ENCODE measurements at regions not wholly inside any gene's neighbourhood (a gene's known extent, or its start where the extent isn't known, plus 50 kb on each side); places are given as distances from the start of the nearest gene placed in this dataset.

GRCh38 chr21:33151941-33152731, 77.6 kb upstream of the IFNAR2 start:
- no peak overlapping the region for H3K27ac ChIP-seq
- WGBS, 3 donors, result 24 to 36% (median 26%) methylated on average over 32 of the region's 32 CpGs
- H3K27me3 ChIP-seq, result no peaks in the 10 kb centered on the region
- TF ChIP-seq EP300 (IDR thresholded peaks at IDR 0.05) (no peak), CTCF (IDR thresholded peaks at IDR 0.05) (no peak), POLR2A (IDR thresholded peaks at IDR 0.05) (no peak)
- DNase-seq, result no peak
- no peaks in the 10 kb centered on the region for H3K4me1 ChIP-seq (ENCODE audit: insufficient read depth)
- no peaks in the 10 kb centered on the region for H3K9me3 ChIP-seq
- no peaks in the 10 kb centered on the region for H3K36me3 ChIP-seq
- no peak overlapping the region for H3K4me3 ChIP-seq
- intact Hi-C loops (cut with DNase I), result no loop called here

DNA sequence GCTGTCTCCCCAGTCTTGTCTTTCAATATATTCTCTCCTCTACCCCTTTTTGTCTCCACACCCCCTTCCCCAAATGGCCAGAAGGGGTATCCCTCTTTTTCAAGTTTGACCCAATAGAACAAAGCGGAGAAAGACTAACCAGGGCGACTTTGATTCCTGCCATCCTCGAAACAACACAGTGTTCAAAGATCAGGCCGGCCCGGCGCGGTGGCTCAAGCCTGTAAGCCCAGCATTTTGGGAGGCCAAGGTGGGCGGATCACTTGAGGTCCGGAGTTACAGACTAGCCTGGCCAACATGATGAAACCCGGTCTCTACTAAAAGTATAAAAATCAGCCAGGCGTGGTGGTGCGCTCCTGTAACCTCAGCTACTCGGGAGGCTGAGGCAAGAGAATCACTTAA, 77.0 kb upstream of the IFNAR2 start:
- no peaks in the 10 kb centered on the region for H3K36me3 ChIP-seq
- no peak overlapping the region for H3K4me3 ChIP-seq
- no peaks in the 10 kb centered on the region for H3K4me1 ChIP-seq (ENCODE audit: insufficient read depth)
- intact Hi-C loops (cut with DNase I), result no loop called here
- H3K27ac ChIP-seq, result no peak overlapping the region
- no peak for DNase-seq
- TF ChIP-seq CTCF (IDR thresholded peaks at IDR 0.05) (no peak), POLR2A (IDR thresholded peaks at IDR 0.05) (no peak), EP300 (IDR thresholded peaks at IDR 0.05) (no peak)
- H3K27me3 ChIP-seq, result no peaks in the 10 kb centered on the region
- 91 to 95% (median 93%) methylated on average over 13 of the region's 13 CpGs for WGBS, 3 donors
- no peaks in the 10 kb centered on the region for H3K9me3 ChIP-seq

GRCh38 chr21:33155005-33155404, 74.7 kb upstream of the IFNAR2 start:
- Histone ChIP-seq H3K36me3 (no peaks in the 10 kb centered on the region), H3K27me3 (no peaks in the 10 kb centered on the region), H3K27ac (no peak overlapping the region), H3K9me3 (peaks cover 0 to 6% of the 10 kb centered on the region in 2 donors), H3K4me3 (no peak overlapping the region), H3K4me1 (ENCODE audit: insufficient read depth) (no peaks in the 10 kb centered on the region)
- no peak for TF ChIP-seq CTCF (IDR thresholded peaks at IDR 0.05)
- no peak for TF ChIP-seq EP300 (IDR thresholded peaks at IDR 0.05)
- TF ChIP-seq POLR2A (IDR thresholded peaks at IDR 0.05), result no peak
- 69 to 80% (median 76%) methylated on average over 1 of the region's 1 CpG for WGBS, 3 donors
- DNase-seq, result no peak
- intact Hi-C loops (cut with DNase I), result no loop called here

- WGBS, 3 donors, result 45 to 48% (median 47%) methylated on average over 6 of the region's 6 CpGs
- no peaks in the 10 kb centered on the region for H3K27me3 ChIP-seq
- no peak for DNase-seq
- no peak overlapping the region for H3K4me3 ChIP-seq
- intact Hi-C loops (cut with DNase I), result no loop called here
- TF ChIP-seq CTCF (IDR thresholded peaks at IDR 0.05), result no peak
- no peak overlapping the region for H3K27ac ChIP-seq
- H3K9me3 ChIP-seq, result peaks cover 0 to 6% of the 10 kb centered on the region in 2 donors
- H3K4me1 ChIP-seq (ENCODE audit: insufficient read depth), result no peaks in the 10 kb centered on the region
- H3K36me3 ChIP-seq, result no peaks in the 10 kb centered on the region
These were observed 74.3 kb upstream of the IFNAR2 start for GRCh38 chr21:33155422-33155821.

Data from ovary (tissue), 7 donors.